Skeletal muscle tissue (tissue), 3 donors: ENCODE measurements at regions not wholly inside any gene's neighbourhood (a gene's known extent, or its start where the extent isn't known, plus 50 kb on each side); places are given as distances from the start of the nearest gene placed in this dataset.
A peak's percentile ranks its signal among the peaks of the same experiment; 100 is the strongest.

Experiments used
- H3K27ac ChIP-seq: one replicate; pipeline ENCODE4 v1.7.0; 2013; ENCODE audit warnings: mild to moderate bottlenecking, low read depth, low read length, inconsistent platforms
- H3K27me3 ChIP-seq, 3 donors: one replicate each; pipeline ENCODE4 v1.7.0; 2013; ENCODE audit warnings: low read length in 3 of 3; ENCODE audit not compliant: control insufficient read depth in 3 of 3, insufficient read depth in 3 of 3
- H3K36me3 ChIP-seq, 3 donors: one replicate each; pipeline ENCODE4 v1.7.0; 2013; ENCODE audit warnings: low read length in 3 of 3; ENCODE audit not compliant: control insufficient read depth in 3 of 3, insufficient read depth in 3 of 3
- H3K4me1 ChIP-seq, 3 donors: one replicate each; pipeline ENCODE4 v1.7.0; 2013; ENCODE audit warnings: low read length in 3 of 3, mild to moderate bottlenecking in 3 of 3; ENCODE audit not compliant: control insufficient read depth in 3 of 3, insufficient read depth in 3 of 3
- H3K4me3 ChIP-seq, 3 donors: one replicate each; pipeline ENCODE4 v1.7.0; 2013; ENCODE audit warnings: low read length in 3 of 3
- H3K9ac ChIP-seq, 3 donors: one replicate each; pipeline ENCODE4 v1.7.0; 2013; ENCODE audit warnings: low read length in 3 of 3, mild to moderate bottlenecking in 3 of 3, moderate library complexity in 2 of 3, low read depth in 1 of 3
- H3K9me3 ChIP-seq, 3 donors: one replicate each; pipeline ENCODE4 v1.7.0; 2013; ENCODE audit warnings: low read length in 3 of 3; ENCODE audit not compliant: control insufficient read depth in 3 of 3
- donor health status: Osteomylitis.

DNA sequence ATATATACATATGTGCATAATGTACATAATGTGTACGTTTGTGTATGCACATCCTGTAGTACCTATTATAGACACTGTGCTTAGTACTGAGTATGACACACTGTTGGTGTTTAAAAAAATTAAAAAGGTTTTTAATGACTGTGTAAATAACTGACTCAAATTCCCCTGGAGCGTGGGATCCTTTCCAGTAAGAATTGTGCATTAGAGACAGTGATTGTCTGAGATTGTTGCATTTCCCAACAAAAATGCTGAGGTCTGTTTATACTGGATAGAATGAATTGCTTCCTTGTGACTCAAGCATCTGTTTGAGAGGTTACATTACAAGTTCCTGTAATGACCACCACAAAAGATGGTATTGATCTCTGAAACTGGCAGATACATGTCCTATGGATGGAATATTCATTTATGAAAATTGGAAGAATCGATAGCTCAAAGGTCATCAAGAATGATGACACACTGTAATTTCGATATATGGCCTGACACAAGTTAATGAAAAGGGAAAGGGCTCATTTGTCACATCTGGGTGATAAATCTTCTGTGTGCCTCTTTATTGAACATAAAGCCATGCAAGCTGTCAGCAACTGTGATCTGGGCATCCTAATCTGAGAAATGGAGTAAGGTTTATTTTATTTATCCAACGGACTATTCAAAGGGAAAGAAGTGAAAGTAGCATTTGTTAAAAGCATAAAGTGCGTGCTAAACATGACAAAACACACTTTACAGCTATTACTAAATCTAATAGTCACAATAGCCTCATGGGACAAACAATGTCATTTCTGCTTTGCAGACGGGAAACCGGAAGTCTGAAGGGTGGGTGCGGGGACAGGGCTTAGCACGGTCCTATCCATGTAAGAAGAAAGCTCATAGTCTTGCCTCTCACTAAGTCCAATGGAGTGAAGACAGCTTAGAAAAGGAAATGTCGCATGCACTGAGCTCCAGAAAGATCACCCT lies 228.8 kb downstream of the CDH11 start:
- H3K27me3 ChIP-seq: no peaks in the 10 kb centered on the region
- H3K4me1 ChIP-seq: peaks cover 0 to 2% (median 2%) of the 10 kb centered on the region in 3 donors
- no peak overlapping the region for H3K27ac ChIP-seq
- peak overlapping the region in 1 of 3 donors; percentile 39 for H3K4me3 ChIP-seq
- no peaks in the 10 kb centered on the region for H3K9me3 ChIP-seq
- H3K36me3 ChIP-seq: no peaks in the 10 kb centered on the region
- H3K9ac ChIP-seq: no peak overlapping the region

DNA sequence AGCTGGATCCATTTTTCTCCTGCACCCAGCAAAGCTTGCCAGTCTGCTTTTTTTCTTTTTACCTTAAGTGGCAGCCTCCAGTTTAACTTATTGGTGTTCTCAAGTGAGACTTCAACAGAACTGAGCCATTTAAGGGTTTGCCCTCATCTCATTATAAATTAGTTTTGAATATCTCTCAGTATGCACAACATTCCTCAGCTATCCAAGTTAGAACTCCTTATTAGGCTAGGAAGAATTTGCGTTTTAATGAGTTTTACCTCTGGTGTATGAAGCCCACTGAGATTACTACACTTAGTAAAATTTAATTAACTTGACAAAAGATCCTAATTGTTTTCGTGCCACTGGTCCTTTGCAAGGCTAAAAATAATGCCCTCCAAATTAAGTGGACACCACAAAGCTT lies 232.4 kb downstream of the CDH11 start:
- no peaks in the 10 kb centered on the region for H3K9me3 ChIP-seq
- H3K4me1 ChIP-seq: no peaks in the 10 kb centered on the region
- H3K9ac ChIP-seq: no peak overlapping the region
- no peaks in the 10 kb centered on the region for H3K27me3 ChIP-seq
- no peak overlapping the region for H3K4me3 ChIP-seq
- no peak overlapping the region for H3K27ac ChIP-seq
- H3K36me3 ChIP-seq: no peaks in the 10 kb centered on the region

DNA sequence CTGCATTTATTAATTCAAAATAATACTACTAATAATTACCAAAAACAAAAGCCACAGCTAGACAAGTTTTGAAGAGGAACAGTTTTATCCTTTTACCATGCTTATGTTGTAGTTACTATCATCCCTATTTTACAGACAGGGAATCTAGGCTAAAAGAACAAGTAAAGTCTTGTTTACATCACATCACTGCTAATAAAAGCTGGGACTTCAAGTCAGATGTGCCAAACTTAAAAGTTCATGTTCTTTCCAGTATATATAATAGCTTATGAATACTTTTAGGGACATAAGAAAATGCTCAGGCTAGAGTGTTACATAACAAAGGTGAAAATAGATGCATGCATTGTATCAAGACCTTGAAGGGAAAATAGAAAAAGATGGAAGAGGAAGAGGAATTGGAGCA lies 234.2 kb downstream of the CDH11 start:
- H3K9me3 ChIP-seq: no peaks in the 10 kb centered on the region

DNA sequence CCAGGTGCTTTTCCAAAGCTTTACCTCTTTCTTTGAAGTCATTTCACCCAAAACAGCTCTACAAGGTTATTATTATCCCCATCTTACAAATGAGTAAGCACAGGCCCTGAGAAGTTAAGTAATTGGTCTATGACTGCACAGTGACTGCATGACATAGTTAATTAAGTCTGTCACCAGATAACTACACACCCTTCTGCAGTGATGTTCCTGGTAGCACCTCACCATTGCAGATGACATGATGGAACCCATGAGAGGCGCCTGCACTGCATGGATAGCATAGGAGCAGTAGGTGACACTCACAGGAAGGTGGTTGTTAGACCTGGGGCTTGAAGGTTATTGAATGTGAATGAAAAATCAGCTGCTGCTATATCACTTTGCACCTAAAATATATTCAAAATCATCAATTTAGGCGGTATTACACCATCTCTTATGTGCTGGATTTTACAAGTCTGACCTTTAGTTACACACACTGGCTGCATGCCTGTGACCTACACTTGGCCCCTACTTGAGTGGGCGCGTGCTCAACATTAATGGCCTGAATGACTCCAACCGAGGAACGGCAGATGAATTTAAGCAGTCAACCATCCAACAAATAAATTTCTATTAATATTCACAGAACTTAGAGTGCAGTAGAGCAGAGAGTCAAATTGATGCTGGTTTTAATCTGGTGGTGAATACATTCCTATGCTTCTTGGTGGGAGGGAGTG lies 239.6 kb downstream of the CDH11 start:
- H3K9me3 ChIP-seq: no peaks in the 10 kb centered on the region
- no peak overlapping the region for H3K4me3 ChIP-seq
- H3K27me3 ChIP-seq: no peaks in the 10 kb centered on the region
- H3K9ac ChIP-seq: no peak overlapping the region
- H3K4me1 ChIP-seq: peaks cover 0 to 5% (median 0%) of the 10 kb centered on the region in 3 donors
- H3K27ac ChIP-seq: no peak overlapping the region
- no peaks in the 10 kb centered on the region for H3K36me3 ChIP-seq

More for the DNA sequence above, 234.2 kb downstream of the CDH11 start:
- no peak overlapping the region for H3K27ac ChIP-seq
- no peaks in the 10 kb centered on the region for H3K4me1 ChIP-seq
- no peaks in the 10 kb centered on the region for H3K27me3 ChIP-seq
- H3K9ac ChIP-seq: no peak overlapping the region
- H3K4me3 ChIP-seq: no peak overlapping the region
- no peaks in the 10 kb centered on the region for H3K36me3 ChIP-seq

DNA sequence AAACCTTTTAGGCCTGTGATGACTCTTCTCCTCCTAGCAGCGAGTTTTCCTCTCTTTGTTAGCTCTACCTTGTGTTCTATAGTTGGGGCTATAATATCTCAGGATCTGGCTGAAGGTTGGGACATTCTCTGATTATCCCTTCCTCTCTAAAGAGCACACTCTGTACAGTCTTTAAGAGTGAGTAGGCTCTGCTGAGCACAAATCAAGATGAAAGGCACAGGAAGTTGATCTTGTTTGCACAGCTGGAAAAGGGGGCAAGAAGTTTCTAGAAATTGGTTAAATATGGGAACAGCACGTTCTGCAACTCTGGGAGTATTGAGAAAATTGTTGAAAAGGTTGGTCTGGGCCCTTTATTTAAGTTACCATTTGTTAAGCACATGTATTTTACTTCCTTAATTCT lies 240.9 kb downstream of the CDH11 start:
- Histone ChIP-seq H3K4me3 (no peak overlapping the region), H3K27me3 (no peaks in the 10 kb centered on the region), H3K36me3 (no peaks in the 10 kb centered on the region), H3K27ac (no peak overlapping the region), H3K9ac (no peak overlapping the region), H3K4me1 (peaks cover 0 to 5% (median 0%) of the 10 kb centered on the region in 3 donors), H3K9me3 (no peaks in the 10 kb centered on the region)

DNA sequence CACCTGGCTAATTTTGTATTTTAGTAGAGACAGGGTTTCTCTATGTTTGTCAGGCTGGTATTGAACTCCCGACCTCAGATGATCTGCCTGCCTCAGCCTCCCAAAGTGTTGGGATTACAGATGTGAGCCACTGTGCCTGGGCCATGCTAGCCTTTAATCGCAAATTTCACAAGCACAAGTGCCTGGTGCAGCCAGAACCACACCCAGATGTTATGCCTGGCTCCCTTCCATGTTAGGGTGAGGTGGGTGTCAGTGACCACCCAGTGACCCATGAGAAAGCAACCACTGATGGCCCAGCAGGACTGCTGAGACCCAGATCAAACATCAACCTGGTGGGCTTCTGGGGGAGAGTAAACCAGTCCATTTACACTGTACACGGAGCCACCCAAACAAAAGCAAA lies 241.9 kb downstream of the CDH11 start:
- no peaks in the 10 kb centered on the region for H3K9me3 ChIP-seq
- peaks cover 0 to 5% (median 0%) of the 10 kb centered on the region in 3 donors for H3K4me1 ChIP-seq
- no peaks in the 10 kb centered on the region for H3K36me3 ChIP-seq
- no peaks in the 10 kb centered on the region for H3K27me3 ChIP-seq
- H3K9ac ChIP-seq: no peak overlapping the region
- no peak overlapping the region for H3K27ac ChIP-seq
- H3K4me3 ChIP-seq: no peak overlapping the region

DNA sequence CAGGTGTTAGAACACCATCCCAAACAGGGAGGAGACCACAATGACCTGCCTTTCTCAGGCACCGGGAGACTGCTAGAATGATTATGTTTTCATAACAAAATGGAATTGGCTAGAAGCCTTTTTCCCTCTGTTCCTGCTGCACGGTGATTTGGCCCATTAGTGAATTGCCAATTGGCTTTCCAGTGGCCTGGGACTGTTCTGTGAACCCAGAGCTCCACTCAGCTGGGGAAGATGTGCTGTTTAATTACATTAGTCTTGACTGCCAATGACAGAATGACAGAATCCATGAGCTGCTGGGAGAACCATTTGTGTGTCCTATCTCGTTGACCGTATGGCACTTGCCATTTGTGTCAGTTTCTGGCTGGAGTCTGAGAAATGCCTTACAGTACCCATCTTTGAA lies 242.9 kb downstream of the CDH11 start:
- no peak overlapping the region for H3K4me3 ChIP-seq
- no peaks in the 10 kb centered on the region for H3K36me3 ChIP-seq
- no peaks in the 10 kb centered on the region for H3K27me3 ChIP-seq
- no peak overlapping the region for H3K9ac ChIP-seq
- H3K4me1 ChIP-seq: peaks cover 0 to 5% (median 0%) of the 10 kb centered on the region in 3 donors
- H3K27ac ChIP-seq: no peak overlapping the region
- H3K9me3 ChIP-seq: no peaks in the 10 kb centered on the region

DNA sequence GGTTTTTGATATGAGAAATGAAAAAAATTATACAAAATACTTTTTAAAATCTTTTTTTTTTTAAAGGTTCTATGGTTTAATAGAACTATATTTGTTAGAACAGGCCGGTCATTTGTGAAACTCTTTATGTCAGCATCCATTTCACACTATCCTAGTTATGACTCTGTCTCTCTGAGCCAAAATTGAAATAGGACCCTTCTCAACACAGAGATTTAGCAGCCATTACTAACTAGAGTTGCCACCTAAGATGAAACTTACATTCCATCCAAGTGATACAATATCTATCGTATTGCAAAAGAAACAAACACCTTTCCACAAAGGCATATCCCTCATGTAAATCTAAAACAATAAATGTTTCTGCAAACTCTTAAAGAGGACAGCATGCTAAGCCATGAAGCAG lies 249.8 kb downstream of the CDH11 start:
- Histone ChIP-seq H3K36me3 (no peaks in the 10 kb centered on the region), H3K27ac (no peak overlapping the region), H3K9ac (no peak overlapping the region), H3K4me3 (no peak overlapping the region), H3K4me1 (no peaks in the 10 kb centered on the region), H3K9me3 (no peaks in the 10 kb centered on the region), H3K27me3 (no peaks in the 10 kb centered on the region)

DNA sequence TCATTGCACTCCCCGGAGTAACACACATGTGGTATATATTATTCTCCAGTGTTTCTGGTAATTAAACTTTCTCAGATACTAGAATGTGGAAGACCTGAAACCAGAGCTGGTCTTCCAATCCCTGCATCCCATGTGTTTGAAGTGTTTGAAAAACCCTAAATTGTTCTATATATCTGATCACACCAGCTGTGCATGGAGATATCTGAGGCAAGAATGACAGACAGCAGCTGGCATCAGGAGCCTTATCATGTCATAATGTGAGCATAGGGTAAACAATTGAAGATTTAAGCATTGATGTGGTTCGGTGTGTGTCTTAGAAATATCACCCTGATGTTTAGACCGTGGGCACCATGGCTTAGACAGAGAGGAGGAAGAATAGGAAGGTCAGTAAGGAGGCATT lies 251.0 kb downstream of the CDH11 start:
- Histone ChIP-seq H3K9me3 (no peaks in the 10 kb centered on the region), H3K27me3 (no peaks in the 10 kb centered on the region), H3K4me1 (no peaks in the 10 kb centered on the region), H3K9ac (no peak overlapping the region), H3K4me3 (no peak overlapping the region), H3K36me3 (no peaks in the 10 kb centered on the region), H3K27ac (no peak overlapping the region)

DNA sequence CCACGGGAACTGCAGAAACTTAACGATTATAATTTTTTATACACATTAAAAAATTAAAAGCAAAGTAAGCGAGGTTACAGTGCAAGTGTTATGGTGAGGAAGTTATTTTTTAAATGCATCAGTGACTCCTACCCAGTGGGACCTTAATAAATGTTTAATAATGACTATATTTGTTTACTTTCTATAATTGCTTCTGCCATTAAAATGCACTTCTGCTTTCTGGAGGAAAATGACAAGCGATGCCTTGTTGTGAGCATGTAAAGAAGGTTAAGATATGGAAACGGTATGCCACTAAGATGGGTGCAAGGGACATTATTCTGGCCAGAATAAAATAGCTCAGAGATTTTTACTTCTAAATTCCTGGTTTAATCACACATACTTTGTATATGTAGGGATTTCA lies 252.1 kb downstream of the CDH11 start:
- Histone ChIP-seq H3K36me3 (no peaks in the 10 kb centered on the region), H3K9me3 (no peaks in the 10 kb centered on the region), H3K9ac (no peak overlapping the region)

More for the DNA sequence above, 252.1 kb downstream of the CDH11 start:
- H3K4me3 ChIP-seq: no peak overlapping the region
- H3K27ac ChIP-seq: no peak overlapping the region
- H3K27me3 ChIP-seq: no peaks in the 10 kb centered on the region
- peaks cover 3 to 5% (median 4%) of the 10 kb centered on the region in 3 donors for H3K4me1 ChIP-seq
